Brain microvascular endothelial cell (primary cell): ENCODE measurements at regions not wholly inside any gene's neighbourhood (a gene's known extent, or its start where the extent isn't known, plus 50 kb on each side); places are given as distances from the start of the nearest gene placed in this dataset.

Experiments used
- DNase-seq: peaks from one replicate; pipeline ENCODE4 v3.0.0-alpha.2; 2020
- H3K27ac ChIP-seq: fragments of 250-450 bp; sonication (Bioruptor Pico); 2 replicates; pipeline ENCODE4 v1.5.1; 2020; ENCODE audit warnings: mild to moderate bottlenecking, moderate library complexity
- H3K27me3 ChIP-seq: fragments of 250-450 bp; sonication (Bioruptor Pico); replicated peaks from 2 replicates; pipeline ENCODE4 v1.5.1; 2020; ENCODE audit warnings: mild to moderate bottlenecking
- H3K36me3 ChIP-seq: fragments of 250-450 bp; sonication (Bioruptor Pico); replicated peaks from 2 replicates; pipeline ENCODE4 v1.5.1; 2020; ENCODE audit warnings: mild to moderate bottlenecking
- H3K4me3 ChIP-seq: 2 replicates; pipeline ENCODE4 v1.5.1; 2011; ENCODE audit warnings: low read depth, mild to moderate bottlenecking, control low read depth, low read length, moderate library complexity
- in situ Hi-C: cut with HindIII; loops from 2 replicates; pipeline ENCODE4 v1.10.0; 2017; ENCODE audit warnings: low sequenced_read_pairs, low pct_ligation_motif_present
- TF ChIP-seq, protein P1 (sequence below): IDR thresholded peaks from 2 replicates; pipeline ENCODE4 v1.5.1; 2011; ENCODE audit warnings: low read depth, mild to moderate bottlenecking, moderate library complexity, low read length, control low read depth, inconsistent platforms; ENCODE audit errors: missing control alignments

DNA sequence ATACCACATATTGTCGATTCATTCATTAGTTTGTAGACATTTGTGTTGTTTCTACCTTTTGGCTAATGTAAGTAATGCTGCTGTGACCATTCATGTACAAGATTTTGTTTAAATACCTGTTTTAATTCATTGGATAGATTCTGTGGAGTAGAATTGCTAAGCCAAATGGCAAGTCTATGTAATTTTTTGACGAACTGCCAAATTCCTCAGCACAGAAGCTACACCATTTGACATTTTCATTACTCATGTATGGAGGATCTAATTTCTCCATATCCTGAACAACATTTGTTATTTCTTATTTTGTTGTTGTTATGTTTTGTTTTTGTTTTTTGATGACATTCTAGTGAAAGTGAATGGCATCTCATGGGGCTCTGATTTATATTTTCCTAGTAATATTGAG, 1351.3 kb upstream of the SORCS1 start:
- Histone ChIP-seq H3K27me3 (no peaks in the 10 kb centered on the region), H3K27ac (no peak overlapping the region), H3K36me3 (no peaks in the 10 kb centered on the region), H3K4me3 (no peak overlapping the region)
- no peak for DNase-seq
- TF ChIP-seq, protein P1, sequence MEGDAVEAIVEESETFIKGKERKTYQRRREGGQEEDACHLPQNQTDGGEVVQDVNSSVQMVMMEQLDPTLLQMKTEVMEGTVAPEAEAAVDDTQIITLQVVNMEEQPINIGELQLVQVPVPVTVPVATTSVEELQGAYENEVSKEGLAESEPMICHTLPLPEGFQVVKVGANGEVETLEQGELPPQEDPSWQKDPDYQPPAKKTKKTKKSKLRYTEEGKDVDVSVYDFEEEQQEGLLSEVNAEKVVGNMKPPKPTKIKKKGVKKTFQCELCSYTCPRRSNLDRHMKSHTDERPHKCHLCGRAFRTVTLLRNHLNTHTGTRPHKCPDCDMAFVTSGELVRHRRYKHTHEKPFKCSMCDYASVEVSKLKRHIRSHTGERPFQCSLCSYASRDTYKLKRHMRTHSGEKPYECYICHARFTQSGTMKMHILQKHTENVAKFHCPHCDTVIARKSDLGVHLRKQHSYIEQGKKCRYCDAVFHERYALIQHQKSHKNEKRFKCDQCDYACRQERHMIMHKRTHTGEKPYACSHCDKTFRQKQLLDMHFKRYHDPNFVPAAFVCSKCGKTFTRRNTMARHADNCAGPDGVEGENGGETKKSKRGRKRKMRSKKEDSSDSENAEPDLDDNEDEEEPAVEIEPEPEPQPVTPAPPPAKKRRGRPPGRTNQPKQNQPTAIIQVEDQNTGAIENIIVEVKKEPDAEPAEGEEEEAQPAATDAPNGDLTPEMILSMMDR: no peak
- in situ Hi-C loops: no loop called here

DNA sequence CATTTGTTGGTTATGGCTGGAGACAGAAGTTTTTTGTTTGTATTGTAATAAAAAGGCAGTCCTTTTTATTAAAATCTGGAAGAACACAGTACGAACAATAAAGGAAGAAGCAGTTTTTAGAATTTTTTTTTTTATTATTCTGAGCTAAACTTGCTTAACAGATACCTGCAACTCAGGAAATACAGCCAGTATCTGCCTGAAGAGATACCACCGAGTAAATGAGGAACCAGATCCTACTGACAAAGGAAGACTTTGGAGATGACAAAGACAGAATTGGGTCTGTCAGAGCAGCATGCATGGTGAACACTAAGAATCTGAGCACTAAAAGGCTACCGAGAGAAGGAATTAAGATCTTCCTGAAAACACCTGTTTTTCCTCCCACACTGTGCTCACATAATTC, 1335.9 kb upstream of the SORCS1 start:
- Histone ChIP-seq H3K27ac (no peak overlapping the region), H3K4me3 (no peak overlapping the region)
- in situ Hi-C loops: no loop called here

DNA sequence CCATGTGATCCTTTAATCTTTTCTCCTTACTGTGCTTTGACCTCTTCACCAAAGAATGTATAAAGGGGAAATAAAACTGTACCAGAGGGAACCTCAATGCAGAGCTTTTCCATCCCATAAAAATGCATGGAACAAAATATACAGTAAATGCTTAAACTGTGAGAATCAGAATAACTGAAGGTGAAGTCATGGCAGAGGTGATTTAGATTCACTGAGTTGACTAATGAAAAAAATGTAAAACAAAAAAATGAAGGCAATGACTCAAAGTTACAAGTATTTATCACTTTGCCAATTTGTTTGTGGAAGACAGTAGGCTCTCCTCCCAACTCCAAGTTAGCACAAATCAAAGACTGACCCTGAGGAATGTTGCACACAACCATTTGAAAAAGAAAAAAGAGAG, 1331.6 kb upstream of the SORCS1 start:
- TF ChIP-seq, protein P1: no peak
- no peaks in the 10 kb centered on the region for H3K36me3 ChIP-seq
- H3K4me3 ChIP-seq: no peak overlapping the region
- no peaks in the 10 kb centered on the region for H3K27me3 ChIP-seq
- no peak for DNase-seq
- in situ Hi-C loops: no loop called here
- H3K27ac ChIP-seq: no peak overlapping the region

More for the DNA sequence above, 1335.9 kb upstream of the SORCS1 start:
- H3K36me3 ChIP-seq: no peaks in the 10 kb centered on the region
- no peaks in the 10 kb centered on the region for H3K27me3 ChIP-seq
- no peak for DNase-seq
- TF ChIP-seq, protein P1: no peak

DNA sequence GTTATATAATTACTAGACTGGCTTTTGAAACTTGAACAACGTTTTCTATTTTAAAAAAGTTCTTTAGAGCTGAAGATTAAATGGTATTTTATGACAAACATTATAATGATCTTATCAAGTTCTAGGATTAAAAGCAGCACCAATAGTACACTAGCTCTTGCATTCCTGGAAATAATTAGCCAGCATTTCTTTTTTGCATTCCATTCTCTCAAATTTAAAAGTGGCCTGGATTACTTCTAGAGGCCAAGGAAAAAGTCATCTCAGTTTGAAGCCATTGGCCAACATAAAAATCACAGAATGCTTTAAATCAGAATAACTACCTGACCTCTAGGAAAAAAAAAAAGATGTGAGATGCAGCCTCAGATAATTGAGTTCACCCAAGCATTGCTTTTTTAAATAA, 1326.4 kb upstream of the SORCS1 start:
- TF ChIP-seq, protein P1: no peak
- Histone ChIP-seq H3K27ac (no peak overlapping the region), H3K36me3 (no peaks in the 10 kb centered on the region), H3K27me3 (no peaks in the 10 kb centered on the region), H3K4me3 (no peak overlapping the region)
- no peak for DNase-seq
- in situ Hi-C loops: no loop called here

DNA sequence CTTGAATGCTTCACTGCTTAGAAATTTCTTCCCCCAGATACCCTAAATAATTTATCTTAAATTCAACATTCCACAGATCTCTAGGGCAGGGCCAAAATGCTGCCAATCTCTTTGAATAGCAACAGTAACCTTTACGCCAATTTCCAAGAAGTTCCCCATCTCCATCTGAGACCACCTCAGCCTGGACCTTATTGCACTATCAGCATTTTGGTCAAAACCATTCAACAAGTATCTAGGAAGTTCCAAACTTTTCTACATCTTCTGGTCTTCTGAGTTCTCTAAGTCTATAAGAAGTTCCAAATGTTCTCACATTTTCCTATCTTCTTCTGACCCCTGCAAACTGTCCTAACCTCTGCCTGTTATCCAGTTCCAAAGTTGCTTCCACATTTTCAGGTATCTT, 1306.9 kb upstream of the SORCS1 start:
- H3K4me3 ChIP-seq: no peak overlapping the region
- H3K27ac ChIP-seq: no peak overlapping the region
- H3K27me3 ChIP-seq: no peaks in the 10 kb centered on the region
- H3K36me3 ChIP-seq: no peaks in the 10 kb centered on the region
- TF ChIP-seq, protein P1: no peak
- in situ Hi-C loops: no loop called here
- DNase-seq: no peak

DNA sequence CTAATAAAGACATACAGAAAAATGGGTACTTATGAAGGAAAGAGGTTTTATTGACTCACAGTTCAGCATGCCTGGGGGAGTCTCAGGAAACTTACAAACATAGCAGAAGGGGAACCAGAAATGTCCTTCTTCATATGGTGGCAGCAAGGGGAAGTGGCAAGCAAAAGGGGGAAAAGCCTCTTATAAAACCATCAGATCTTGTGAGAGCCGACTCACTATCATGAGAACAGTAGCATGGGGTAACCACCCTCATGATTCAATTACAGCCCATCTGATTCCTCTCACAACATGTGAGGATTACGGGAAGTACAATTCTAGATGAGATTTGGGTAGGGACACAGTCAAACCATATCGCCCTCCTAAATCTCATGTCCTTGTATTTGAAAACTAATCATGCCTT, 1305.4 kb upstream of the SORCS1 start:
- Histone ChIP-seq H3K27me3 (no peaks in the 10 kb centered on the region), H3K36me3 (no peaks in the 10 kb centered on the region), H3K27ac (no peak overlapping the region), H3K4me3 (no peak overlapping the region)
- DNase-seq: no peak
- in situ Hi-C loops: no loop called here
- TF ChIP-seq, protein P1: no peak
